HG02763 (cell line): ENCODE measurements at regions not wholly inside any gene's neighbourhood (a gene's known extent, or its start where the extent isn't known, plus 50 kb on each side); places are given as distances from the start of the nearest gene placed in this dataset.
"Not testable (repeated sequence)": the region's sequence is repeated elsewhere in the genome, so short reads cannot be mapped to it uniquely, and the experiment has no call there.

Experiments
- ATAC-seq: cut with Tn5 transposase; IDR thresholded peaks from one replicate; pipeline ENCODE4 v1.9.1; 2021; ENCODE audit warnings: mild to moderate bottlenecking, moderate library complexity; ENCODE audit not compliant: unreplicated experiment

DNA sequence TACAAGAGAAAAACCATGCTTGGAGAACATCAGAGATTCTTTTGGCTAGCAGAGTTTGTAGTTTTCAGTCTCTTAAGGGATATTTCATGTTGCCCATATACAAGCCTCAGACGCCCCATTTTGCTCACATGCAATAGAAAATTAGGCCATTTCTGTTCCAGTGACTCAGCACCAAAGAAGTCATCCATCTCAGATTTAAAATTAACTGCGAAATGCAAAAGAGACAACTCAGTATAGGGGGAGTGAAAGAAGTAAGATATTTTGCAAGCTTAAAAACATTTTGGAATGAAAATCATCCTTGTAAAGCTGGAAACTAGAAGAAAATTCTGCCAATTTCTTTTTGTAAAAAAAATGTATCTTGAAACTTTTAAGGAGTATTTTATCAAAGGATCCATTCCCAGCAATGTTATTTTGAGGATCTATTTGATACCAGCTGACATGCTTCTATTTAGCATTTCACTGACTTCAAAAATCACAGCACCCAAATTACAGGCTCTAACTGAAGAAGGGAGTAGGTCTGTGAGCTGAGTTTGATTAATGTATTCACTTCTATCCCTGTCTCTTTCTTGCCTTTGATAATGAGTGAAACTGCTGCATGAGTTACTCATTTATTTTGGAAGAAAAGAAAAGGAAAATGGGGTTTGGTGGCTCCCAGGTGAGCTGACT, 223.7 kb upstream of the SULF2 start:
- no peak for ATAC-seq

DNA sequence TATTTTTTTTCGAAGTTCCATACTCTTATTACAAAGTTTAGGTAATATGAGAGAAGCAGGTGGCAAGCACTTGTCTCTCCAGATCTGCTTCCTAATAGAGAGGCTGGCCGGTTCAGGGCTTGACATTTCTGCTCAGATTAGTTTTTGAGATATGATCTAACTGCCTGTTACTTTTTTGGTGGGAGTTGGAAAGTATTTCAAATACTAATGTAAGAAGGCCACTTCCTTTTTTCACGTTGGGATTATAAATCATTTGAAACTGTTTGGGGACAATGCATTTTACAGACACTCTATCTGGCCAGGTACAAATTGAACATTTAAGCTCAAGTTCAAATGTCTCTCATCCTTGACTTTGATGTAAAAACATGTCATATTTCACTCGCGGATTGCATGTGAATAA, 222.1 kb upstream of the SULF2 start:
- no peak for ATAC-seq

DNA sequence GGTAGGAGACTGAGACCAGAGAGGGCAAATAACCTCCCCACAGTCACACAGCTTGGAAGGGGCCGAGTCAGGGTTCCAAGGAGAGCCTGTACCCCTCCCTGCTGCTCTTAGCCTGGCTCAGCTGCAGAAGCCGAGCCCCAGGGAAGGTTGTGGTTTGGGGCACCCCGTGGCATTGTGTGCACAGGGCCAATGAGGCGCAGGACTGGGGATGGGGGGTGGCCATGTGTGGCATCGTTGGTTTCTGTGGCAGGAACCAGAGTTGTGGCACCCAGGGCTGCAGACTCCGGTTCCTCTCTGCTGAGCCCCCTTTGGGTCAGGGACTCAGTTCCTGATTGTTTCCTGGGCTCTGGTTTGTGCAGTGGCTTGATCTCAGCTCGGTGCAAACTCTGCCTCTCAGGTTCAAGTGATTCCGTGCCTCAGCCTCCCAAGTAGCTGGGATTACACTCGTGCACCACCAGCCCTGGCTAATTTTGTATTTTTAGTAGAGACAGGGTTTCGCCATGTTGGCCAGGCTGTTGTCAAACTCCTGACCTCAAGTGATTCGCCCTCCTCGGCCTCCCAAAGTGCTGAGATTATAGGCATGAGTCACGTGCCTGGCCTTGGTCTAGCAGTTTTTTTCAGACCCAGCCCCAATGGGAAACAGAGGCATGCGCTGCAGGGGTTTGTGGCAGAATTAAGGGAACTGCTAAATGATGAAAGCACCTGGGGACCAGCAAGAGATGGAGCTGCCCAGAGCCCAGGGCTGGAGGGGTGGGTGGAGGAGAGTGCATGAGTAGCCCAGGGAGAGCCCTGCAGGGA, 221.0 kb upstream of the SULF2 start:
- ATAC-seq: no peak

DNA sequence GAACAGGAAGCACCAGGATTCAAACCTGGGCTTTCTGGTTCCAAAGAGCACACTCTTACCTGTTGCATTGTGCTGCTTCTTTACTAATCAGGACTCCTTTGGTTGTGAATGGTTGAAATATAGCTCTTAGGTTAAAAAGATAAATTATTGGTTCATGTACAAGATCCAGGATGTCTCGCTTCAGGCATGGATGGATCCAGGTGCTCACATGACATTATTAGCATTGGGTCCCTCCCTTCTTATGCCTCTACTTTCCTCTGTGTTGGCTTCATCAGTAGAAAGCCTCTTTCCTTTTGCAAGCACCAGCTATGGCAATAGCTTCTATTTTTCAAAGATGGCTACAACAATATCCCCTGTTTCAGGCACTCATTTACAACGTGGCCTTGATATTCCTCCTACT, 217.7 kb upstream of the SULF2 start:
- no peak for ATAC-seq

DNA sequence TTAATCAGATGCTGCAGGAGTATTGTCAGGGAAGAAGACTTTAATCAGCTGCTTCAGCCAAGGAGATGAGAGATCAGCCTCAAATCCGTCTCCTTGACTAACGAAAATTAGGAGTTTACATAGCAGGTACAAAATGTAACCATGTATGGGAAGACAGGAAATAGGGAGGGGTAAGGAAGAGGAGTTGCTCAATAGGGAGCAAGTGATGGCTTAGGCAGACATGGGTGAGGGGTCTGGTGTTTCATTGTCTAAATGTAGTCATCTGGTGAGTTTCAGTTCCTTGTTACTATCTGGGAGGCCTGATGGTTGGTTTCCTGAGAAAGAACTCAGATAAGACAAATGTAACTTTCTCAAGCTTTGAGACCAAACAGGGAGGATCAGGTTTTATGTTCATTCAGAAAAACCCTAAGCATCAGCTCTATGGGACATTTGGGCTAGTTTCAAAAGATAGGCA, 217.3 kb upstream of the SULF2 start:
- no peak for ATAC-seq

DNA sequence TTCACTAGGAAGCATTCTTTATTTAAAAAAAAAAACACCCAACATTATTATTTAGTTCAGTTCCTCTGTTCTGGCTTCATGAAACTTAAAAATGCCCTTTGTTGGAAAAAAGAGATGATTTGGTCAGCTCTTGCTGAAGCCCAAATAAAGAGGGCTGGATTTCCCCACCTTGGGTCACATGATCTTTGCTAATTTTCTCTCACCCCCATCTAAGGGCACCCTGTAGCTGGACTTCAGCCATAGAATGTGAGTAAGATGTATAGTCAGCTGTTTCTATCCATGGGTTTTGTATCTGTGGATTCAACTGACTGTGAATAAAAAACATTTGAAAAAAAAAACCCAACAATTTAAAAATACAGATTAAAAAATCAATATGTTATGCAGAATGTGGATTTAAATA, 213.9 kb upstream of the SULF2 start:
- ATAC-seq: no peak

DNA sequence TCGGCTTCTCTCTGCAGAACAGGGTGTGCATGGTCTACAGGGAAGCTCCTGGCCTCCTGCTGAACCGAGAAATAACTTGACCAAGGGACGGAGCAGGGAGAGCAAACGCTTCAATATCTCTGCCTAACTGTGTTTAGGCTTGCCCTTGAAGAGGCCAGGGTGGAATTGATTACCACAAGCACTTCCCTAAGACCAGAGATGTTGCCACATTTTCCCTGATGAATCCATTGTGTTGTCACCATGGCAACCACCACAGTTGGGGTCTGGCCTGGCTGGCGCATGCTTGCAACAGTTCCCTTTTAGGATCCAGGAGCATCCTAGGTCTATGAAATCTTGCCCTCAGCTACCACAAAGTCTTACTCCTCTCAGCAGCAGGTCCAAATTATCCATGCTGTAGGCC, 213.5 kb upstream of the SULF2 start:
- no peak for ATAC-seq

DNA sequence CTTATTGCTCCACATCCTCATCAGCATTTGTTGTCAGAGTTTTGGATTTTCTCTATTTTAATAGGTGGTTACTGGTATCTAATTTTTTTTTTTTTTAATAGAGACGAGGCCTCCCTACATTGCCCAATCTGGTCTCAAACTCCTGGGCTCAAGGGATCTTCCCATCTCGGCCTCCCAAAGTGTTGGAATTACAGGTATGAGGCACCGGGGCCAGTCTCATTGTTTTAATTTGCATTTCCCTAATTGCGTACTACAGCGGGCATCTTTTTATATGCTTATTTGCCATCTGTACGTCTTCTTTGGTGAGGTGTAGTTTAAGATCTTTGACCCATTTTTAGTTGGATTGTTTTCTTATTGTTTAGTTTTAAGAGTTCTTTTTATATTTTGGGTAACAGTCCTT, 210.4 kb upstream of the SULF2 start:
- ATAC-seq: no peak

DNA sequence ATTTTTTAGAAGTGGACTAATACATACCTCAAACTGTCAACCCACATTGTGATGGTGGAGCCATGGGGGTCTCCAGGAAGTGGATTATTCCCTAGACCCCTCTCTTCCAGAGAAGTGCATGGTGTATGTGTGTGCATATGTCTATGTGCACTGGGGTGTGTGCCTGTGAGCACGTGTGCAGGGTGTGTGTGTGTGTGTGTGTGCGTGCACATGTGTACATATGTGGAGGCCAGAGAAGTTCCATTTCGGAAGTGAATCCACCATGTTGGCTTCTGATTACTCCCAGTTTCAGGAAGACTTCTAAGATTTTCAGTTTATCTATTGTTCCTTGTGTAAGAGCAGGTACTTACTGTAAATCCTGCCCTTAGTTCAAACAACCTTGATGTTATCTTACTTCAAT, 208.5 kb upstream of the SULF2 start:
- no peak for ATAC-seq

DNA sequence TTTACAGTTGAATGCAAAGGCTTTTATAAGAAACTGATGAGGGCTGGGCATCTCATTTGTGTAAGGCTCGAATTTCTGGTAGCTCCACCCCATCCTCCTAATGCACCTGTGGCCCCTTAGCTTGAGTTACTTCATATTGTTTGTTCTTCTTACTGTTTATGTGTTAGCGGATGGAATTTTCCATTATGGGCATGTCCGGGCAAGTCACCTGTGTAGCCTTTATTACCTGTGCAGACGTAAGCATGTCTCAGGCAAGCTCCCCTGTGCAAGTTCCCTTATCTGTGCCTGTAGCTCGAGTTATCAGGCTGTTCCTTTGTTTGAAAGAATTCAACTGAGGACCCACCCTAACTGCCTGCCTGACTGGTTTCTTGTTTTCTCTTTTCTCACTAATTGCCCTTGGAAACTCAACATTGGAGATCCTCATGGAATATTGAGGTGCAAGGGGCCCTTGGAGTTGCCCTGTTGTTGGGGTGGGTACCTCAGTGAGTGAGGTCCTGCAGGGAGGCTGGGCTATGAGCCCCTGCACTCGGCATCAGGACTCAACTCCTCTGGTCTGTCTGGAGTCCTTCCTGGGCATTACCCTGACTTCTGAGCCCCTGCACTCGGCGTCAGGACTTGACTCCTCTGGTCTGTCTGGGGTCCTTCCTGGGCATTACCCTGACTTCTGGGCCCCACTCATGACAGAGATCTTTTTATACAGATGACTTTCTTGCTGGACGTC, 207.9 kb upstream of the SULF2 start:
- ATAC-seq: no peak

DNA sequence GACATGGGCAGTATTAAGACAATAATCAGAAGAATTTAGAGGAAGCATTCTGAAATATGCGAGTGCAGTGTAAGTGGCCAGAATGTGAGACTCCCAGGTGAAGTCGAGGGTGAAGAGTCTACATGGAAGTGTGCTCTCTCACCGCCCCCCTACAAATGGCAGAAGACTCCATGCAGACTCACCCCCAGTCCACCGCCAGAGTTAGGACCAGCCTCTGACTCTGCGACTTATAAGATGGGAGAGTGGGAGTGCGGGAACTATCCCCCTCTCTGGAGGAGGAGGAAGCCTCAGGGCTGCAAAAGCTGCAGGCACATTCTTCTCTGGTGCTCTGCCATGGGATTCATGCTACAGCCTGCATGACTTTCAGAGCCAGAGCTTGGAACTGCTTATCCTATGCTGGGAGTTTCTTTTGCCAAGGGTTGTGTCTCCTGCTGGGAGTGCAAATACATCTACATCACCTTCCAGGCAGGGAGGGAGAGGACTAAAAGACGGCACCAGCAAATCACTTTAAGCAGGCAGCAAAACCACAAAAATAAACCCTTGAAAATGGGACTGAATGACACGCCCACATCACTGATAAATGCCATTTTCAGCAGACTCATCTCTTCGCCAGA, 206.7 kb upstream of the SULF2 start:
- no peak for ATAC-seq

DNA sequence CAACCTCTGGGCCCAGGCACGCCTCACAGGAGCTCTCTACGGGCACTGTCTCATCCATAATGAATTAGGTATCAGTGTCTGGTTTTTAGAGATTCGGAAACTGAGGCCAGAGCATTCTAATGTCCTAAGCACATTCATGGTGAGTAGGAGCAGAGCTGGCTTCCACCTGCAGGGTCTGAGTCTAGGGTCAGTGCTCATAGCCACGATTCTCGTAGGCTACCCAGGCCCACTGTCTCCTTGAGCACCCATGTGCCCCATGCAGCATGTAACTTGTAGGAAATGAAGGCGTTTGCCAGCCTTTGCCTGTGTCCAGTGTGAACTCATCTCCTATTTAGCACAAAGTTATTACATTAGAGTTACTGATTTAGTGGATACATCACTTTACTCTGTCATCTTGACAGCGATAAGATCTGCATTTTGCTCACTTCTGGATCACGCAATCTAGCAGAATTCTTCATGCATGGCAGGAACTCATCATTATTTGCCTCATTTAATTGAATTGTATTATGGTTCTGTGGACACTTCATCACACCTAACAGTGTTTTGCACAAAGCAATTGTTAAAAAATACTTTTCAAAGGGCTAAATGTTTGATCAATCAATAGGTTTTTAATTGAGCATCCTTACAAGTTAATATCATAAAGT, 205.3 kb upstream of the SULF2 start:
- ATAC-seq: no peak

DNA sequence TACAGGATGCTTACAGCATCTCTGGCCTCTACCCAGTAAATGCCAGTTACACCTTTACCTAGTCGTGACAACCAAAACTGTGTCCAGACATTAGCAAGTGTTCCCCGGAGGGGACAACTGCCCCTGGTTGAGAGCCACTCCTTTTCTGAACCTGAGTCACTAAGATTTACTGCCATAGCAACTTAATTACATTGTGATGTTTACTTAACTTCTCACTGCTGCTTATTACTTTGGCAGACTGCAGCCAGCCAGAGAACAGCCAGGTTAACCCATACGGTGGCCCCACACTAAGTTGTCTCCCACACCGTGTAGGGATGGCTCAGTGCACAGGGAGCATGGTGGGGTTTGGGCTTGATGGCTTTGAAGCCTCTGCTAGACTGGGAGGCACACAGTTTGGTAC, 204.7 kb upstream of the SULF2 start:
- no peak for ATAC-seq

DNA sequence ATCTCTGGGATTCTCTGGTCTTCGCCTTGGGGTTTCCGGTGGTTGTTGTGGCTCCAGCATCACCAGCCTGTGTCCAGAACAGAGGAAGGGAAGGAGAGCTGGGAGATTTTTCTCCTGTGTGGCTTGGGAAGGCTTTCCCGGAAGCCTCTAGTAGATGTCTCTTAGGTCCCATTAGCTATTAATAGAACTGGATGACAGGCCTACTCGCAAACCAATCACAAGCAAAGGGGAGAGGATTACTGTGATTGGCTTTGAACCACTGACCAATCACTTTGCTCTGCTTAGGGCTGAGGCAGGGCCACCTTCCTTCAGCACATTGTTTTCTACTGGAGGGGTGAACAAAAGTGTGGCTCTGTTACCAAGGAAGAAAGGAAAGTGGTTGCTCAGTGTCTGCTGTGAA, 203.4 kb upstream of the SULF2 start:
- ATAC-seq: no peak

DNA sequence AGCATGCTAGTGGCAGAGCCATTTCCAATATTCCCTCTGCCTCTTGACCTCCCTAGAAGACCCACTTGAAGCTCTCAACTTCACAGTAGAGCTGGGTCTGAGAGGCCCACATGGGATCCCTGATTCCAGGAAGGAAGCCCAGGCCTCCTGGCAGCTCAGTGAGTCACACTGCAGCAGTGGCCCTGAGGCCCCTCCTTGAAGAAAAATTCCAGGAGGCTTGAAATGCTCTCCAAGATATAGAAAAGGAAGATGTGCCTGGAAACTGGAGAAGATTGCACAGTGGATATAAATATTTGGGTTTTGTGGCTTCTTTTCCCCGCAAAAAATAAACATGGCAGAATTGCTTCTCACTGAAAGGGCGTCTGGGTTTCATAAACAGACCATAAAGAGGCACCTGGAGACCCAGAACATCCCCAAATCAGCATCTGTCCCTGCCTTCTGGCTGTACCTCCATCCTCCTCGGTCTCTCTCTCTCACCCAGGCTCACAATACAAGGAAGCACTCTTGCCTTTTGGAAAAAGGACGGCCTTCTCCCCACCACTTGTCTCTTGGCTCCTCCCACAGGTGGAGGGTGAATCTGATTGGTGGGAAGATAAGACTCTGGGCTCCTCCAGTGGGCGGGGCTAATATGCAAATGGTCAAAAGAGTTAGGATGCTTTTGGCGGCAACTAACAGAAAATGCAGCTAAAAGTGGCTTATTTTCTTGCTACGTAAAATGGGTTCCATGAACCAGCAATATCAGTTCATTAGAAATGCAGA, 200.0 kb upstream of the SULF2 start:
- ATAC-seq: no peak

DNA sequence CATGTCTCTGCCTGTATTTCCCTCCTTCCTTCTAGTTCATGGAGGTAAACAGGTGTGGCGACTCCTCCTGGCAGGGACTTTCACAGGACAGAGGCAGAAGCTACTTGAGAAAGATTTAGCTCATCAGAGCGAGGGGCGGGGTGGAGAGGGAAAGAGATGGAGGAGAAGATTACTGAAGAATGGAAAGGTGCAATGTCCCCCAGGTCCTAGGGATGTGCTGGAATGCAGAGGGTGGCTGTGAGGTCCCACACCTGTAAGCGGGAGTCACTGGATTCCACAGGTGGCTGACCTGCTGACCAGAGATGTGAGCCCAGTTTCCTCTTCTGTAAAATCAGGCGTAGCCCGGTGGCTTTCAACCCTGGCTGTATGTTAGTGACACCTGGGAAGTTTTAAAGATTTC, 199.2 kb upstream of the SULF2 start:
- ATAC-seq: no peak

DNA sequence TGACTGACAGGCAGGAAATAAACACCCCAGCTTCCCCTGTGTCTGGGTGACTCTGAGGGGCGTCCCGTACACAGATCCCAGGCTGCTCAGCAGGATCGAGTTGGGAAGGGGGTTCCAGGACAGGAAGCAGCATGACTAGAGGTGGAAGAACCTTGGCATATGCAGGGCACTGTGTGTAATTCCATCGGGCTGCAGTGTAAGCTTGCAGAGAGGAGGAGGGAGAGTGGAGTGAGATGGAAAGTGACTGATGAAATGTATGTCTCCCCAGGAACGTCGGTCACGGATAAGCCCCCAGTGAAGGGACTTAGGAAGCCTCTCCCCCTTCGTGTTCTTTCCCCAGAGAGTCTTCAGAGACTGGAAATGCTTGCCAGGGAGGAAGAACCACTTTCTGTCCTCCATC, 198.4 kb upstream of the SULF2 start:
- ATAC-seq: not testable (repeated sequence)

DNA sequence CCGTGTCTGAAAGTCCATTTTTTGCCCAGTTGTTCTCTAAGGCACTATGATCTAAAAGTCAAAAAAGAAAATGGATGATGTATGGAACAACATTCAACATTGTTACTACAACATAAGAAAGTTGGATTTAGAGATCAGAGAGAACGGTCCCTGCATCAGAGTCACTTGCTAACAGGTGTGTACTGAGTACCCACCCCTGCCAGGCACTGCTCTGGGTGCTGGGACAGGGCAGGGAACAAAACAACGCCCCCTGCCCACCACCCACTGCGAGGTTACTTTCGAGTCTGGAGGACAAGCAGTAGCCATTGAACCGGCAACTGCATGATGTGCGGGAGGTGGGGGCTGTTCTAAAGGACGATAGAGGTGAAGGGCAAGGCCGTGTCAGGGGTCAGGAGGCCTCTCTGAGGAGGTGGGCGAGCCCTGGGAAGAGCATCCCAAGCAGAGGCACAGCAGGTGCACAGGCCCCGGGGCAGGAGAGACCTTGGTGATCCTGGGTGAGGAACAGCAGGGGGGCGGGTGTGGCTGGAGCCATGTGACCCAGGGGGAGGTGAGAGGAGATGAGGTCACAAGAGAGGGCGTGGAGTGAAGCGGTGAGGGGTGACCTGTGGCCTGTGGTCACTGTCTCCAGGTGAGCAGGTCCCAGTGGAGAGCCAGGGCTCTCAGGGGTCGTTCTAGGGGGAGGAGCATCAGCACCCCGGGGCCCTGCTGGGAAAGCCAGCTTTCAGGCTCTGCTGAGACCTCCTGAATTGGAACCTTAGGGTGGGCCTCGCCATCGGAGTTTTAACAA, 197.5 kb upstream of the SULF2 start:
- no peak for ATAC-seq

DNA sequence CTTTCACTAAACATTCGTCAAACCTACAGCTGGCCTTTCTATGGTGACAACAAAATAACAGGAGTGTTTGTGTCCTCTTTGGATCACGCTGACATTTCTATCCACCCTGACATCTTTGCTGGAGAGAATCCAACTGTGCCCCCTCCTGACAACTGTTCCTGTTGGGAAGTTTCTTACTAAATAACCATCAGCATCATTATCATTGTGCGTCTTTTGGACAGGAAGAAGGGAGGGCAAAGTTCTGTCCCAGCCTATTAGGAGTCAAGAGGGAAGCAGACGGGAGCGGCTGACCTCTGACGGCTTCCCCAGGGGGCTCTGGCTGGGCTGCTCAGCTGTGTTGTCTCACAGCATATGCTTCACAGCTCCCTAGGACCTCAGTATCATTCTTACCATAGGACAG, 195.9 kb upstream of the SULF2 start:
- ATAC-seq: no peak
